Thyroid gland (tissue), 4 donors: ENCODE measurements at regions not wholly inside any gene's neighbourhood (a gene's known extent, or its start where the extent isn't known, plus 50 kb on each side); places are given as distances from the start of the nearest gene placed in this dataset.
"Not testable (repeated sequence)": the region's sequence is repeated elsewhere in the genome, so short reads cannot be mapped to it uniquely, and the experiment has no call there.

Source experiments
- DNase-seq, 2 donors: peaks; one replicate each; pipeline ENCODE4 v3.0.0-alpha.2; 2019
- H3K27ac ChIP-seq, 3 donors: fragments of 200-600 bp; sonication (generic); 1 replicate in 2 of 3; 2 replicates in 1 of 3; pipeline ENCODE4 v1.5.1; 2016 to 2019; ENCODE audit warnings: mild to moderate bottlenecking in 1 of 3, moderate library complexity in 1 of 3
- H3K27me3 ChIP-seq: fragments of 200-600 bp; sonication (generic); one replicate; pipeline ENCODE4 v1.5.1; 2019
- H3K36me3 ChIP-seq, 2 donors: fragments of 200-600 bp; sonication (generic); one replicate each; pipeline ENCODE4 v1.5.1; 2016 to 2019
- H3K4me1 ChIP-seq, 2 donors: fragments of 200-600 bp; sonication (generic); one replicate each; pipeline ENCODE4 v1.5.1; 2017 to 2019
- H3K4me3 ChIP-seq, 3 donors: fragments of 200-600 bp; sonication (generic); replicated peaks in 1 of 3; 1 replicate in 2 of 3; 2 replicates in 1 of 3; pipeline ENCODE4 v1.5.1; 2016; ENCODE audit warnings: mild to moderate bottlenecking in 1 of 3
- H3K9me3 ChIP-seq: fragments of 200-600 bp; sonication (generic); one replicate; pipeline ENCODE4 v1.5.1; 2017
- POLR2A ChIP-seq, 2 donors: fragments of 450-650 bp; IDR thresholded peaks; one replicate each; pipeline ENCODE4 v1.6.1; 2017; ENCODE audit warnings: antibody characterized with exemption in 2 of 2, mild to moderate bottlenecking in 2 of 2, moderate library complexity in 1 of 2
- WGBS, 2 donors: methylation state at CpG; one replicate each; pipeline ENCODE4 v1.1.5; 2017; 5-methylcytosine and 5-hydroxymethylcytosine counted together
- intact Hi-C: fragments of 100-400 bp; cut with DNase I; formaldehyde crosslinking; loops from one replicate; pipeline ENCODE4 v1.15.1; 2023
- TF ChIP-seq, protein P1 (sequence below), 6 experiments: fragments of 200-600 bp in 3 of 6; fragments of 450-650 bp in 3 of 6; sonication (generic) in 3 of 6; IDR thresholded peaks; one replicate each; pipeline ENCODE4 v1.5.1; 2016 to 2019; ENCODE audit warnings: antibody characterized with exemption in 6 of 6, mild to moderate bottlenecking in 2 of 6, inconsistent platforms in 1 of 6, moderate library complexity in 1 of 6

DNA sequence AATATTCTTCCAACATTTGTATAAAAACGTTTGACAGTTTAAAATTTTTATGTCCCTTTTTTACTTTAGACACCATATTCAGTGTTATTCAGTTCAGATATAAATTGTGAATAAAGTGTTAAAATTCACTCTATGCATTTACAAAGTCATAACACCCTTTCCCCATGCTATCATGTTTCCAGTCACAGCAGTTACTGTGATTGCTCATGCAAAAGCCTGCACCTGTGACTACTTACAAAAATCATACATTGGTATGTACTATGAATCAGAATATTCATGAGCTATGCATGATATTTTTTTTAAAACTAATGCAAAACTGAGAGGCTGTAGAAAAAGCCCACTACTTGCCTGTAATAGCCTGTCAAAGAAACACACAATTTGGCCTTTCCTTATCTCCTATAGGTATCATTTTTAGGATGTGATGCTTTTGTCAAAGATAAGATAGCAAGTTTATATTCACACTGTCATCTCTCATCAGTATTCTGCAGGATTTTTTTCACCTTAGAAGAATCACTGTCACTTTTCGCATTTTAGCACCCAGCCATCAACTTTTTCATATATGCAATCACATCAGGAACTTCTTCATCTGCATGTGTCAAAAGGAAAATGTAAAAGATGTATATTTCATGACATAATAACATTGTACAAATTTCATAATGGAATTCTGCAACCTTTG is 443.2 kb downstream of the C12orf50 start:
- WGBS, 2 donors: 58 to 60% methylated on average over 2 of the region's 2 CpGs
- no peaks in the 10 kb centered on the region for H3K27me3 ChIP-seq
- no peak for TF ChIP-seq POLR2A (IDR thresholded peaks at IDR 0.05)
- TF ChIP-seq, protein P1, sequence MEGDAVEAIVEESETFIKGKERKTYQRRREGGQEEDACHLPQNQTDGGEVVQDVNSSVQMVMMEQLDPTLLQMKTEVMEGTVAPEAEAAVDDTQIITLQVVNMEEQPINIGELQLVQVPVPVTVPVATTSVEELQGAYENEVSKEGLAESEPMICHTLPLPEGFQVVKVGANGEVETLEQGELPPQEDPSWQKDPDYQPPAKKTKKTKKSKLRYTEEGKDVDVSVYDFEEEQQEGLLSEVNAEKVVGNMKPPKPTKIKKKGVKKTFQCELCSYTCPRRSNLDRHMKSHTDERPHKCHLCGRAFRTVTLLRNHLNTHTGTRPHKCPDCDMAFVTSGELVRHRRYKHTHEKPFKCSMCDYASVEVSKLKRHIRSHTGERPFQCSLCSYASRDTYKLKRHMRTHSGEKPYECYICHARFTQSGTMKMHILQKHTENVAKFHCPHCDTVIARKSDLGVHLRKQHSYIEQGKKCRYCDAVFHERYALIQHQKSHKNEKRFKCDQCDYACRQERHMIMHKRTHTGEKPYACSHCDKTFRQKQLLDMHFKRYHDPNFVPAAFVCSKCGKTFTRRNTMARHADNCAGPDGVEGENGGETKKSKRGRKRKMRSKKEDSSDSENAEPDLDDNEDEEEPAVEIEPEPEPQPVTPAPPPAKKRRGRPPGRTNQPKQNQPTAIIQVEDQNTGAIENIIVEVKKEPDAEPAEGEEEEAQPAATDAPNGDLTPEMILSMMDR (IDR thresholded peaks at IDR 0.05): no peak

DNA sequence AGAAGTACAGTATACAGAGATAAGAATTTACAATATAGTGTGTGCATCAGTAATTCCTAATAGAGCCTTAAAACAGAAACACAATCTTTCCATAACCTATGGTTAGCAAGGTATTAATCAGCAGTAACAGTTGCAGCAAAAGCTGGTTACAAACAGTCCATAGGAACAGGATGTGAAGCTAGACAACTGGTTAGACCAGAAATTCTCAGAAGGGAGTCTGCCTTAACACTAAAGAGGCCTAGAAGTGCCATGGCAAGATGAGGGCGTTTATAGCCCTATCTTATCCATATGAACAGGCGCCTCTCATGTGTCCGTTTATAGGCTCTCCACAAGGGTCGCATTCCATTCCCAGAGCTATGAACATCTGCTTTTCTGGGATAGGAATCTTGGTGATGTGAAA is 450.1 kb downstream of the C12orf50 start:
- H3K36me3 ChIP-seq, H3K27ac ChIP-seq, H3K9me3 ChIP-seq, H3K4me3 ChIP-seq, intact Hi-C loops, H3K27me3 ChIP-seq, H3K4me1 ChIP-seq, DNase-seq: not testable (repeated sequence)
- 90 to 95% methylated on average over 4 of the region's 4 CpGs for WGBS, 2 donors

More for the DNA sequence above, 443.2 kb downstream of the C12orf50 start:
- intact Hi-C loops: no loop called here
- H3K9me3 ChIP-seq: no peaks in the 10 kb centered on the region
- DNase-seq: no peak
- no peaks in the 10 kb centered on the region for H3K4me1 ChIP-seq
- no peaks in the 10 kb centered on the region for H3K36me3 ChIP-seq
- no peak overlapping the region for H3K27ac ChIP-seq
- H3K4me3 ChIP-seq: no peak overlapping the region

DNA sequence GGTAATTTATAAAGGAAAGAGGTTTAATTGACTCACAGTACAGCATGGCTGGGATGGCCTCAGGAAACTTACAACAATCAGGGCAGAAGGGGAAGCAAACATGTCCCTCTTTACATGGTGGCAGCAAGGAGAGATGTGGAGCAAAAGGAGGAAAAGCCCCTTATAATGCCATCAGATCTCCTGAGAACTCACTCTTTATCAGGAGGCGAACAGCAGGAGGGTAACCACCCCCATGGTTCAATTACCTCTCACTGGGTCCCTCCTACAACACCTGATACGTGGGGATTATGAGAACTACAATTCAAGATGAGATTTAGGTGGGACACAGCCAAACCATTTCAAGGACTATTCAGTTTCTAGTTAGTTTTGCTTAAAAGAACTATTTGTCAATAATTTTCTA is 453.3 kb downstream of the C12orf50 start:
- Histone ChIP-seq H3K4me3 (no peak overlapping the region), H3K4me1 (no peaks in the 10 kb centered on the region), H3K27ac (no peak overlapping the region), H3K27me3 (no peaks in the 10 kb centered on the region), H3K36me3 (no peaks in the 10 kb centered on the region), H3K9me3 (no peaks in the 10 kb centered on the region)
- intact Hi-C loops: no loop called here
- 66 to 69% methylated on average over 2 of the region's 2 CpGs for WGBS, 2 donors
- no peak for DNase-seq
- TF ChIP-seq, protein P1 (IDR thresholded peaks at IDR 0.05): no peak
- TF ChIP-seq POLR2A (IDR thresholded peaks at IDR 0.05): no peak

DNA sequence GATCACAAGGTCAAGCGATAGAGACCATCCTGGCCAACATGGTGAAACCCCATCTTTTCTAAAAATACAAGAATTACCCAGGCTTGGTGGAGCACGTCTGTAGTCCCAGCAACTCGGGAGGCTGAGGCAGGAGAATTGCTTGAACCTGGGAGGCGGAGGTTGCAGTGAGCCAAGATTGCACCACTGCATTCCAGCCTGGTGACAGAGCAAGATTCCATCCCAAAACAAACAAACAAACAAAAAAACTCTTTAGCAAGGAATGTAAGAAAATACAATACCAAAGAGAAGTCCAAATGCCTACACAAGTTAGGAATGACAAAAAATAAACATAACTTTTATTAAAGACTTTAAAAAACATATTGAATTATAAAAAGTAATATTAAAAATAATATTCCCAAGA is 462.3 kb downstream of the C12orf50 start:
- 88 to 90% methylated on average over 4 of the region's 4 CpGs for WGBS, 2 donors
- DNase-seq, H3K4me3 ChIP-seq, H3K36me3 ChIP-seq, intact Hi-C loops, H3K27me3 ChIP-seq, H3K27ac ChIP-seq, H3K9me3 ChIP-seq, H3K4me1 ChIP-seq: not testable (repeated sequence)

DNA sequence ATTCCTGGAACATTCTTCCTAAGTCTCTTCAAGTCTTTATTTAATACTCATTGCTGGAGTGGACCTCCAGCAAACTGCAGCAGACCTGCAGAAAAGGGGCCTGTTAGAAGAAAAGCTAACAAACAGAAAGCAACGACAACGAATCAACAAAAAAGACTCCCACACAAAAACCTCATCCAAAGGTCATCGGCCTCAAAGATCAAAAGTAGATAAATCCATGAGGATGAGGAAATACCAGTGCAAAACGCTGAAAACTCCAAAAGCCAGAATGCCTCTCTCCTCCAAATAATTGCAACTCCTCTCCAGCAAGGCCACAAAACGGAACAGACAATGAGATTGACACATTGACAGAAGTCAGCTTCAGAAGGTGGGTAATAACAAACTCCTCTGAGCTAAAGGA is 472.2 kb downstream of the C12orf50 start:
- no peak overlapping the region for H3K4me3 ChIP-seq
- H3K9me3 ChIP-seq: no peaks in the 10 kb centered on the region
- H3K36me3 ChIP-seq: no peaks in the 10 kb centered on the region
- 66 to 79% methylated on average over 5 of the region's 5 CpGs for whole genome bisulfite sequencing, 2 donors
- DNase-seq: no peak
- H3K27me3 ChIP-seq: no peaks in the 10 kb centered on the region
- no peak overlapping the region for H3K27ac ChIP-seq
- H3K4me1 ChIP-seq: no peaks in the 10 kb centered on the region
- TF ChIP-seq, protein P1 (IDR thresholded peaks at IDR 0.05): no peak
- TF ChIP-seq POLR2A (IDR thresholded peaks at IDR 0.05): no peak
- intact Hi-C loops: no loop called here

DNA sequence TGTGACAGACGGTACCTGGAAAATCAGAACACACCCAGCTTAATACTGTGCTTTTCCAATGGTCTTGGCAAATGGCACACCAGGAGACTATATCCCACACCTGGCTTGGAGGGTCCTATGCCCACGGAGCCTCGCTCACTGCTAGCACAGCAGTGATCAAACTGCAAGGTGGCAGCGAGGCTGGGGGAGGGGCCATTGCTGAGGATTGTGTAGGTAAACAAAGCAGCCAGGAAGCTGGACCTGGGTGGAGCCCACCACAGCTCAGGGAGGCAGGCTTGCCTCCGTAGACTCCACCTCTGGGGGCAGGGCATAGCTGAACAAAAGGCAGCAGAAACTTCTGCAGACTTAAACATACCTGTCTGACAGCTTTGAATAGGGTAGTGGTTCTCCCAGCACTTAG is 498.0 kb downstream of the C12orf50 start:
- intact Hi-C loops, H3K27ac ChIP-seq: not testable (repeated sequence)
- 83 to 85% methylated on average over 5 of the region's 5 CpGs for WGBS, 2 donors

DNA sequence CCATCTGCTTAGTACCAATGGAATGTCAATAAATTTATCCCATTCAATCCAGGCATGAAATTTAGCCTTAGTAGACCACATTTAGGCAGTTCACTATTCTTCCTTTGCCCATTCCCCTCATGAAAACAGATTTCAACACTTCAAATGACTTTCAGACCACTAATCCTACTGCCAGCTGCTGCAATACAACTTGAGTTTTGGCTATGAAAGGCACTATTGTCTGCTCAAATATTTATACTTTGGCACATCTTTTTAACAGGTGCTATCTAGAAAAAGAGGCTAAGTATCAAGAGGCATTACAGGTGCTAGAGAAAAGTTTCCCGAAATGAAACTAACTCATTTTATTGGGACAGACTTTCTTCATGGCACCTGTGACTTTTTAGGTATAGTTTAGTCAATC is 499.8 kb downstream of the C12orf50 start:
- Histone ChIP-seq H3K27me3 (no peaks in the 10 kb centered on the region), H3K9me3 (no peaks in the 10 kb centered on the region), H3K27ac (no peak overlapping the region), H3K4me1 (no peaks in the 10 kb centered on the region), H3K4me3 (no peak overlapping the region), H3K36me3 (no peaks in the 10 kb centered on the region)
- WGBS, 2 donors: 90 to 100% methylated on average over 1 of the region's 1 CpG
- no peak for TF ChIP-seq POLR2A (IDR thresholded peaks at IDR 0.05)
- TF ChIP-seq, protein P1 (IDR thresholded peaks at IDR 0.05): no peak
- no peak for DNase-seq
- intact Hi-C loops: no loop called here

More for the DNA sequence above, 498.0 kb downstream of the C12orf50 start:
- DNase-seq, H3K4me3 ChIP-seq, H3K9me3 ChIP-seq, H3K27me3 ChIP-seq, H3K36me3 ChIP-seq, H3K4me1 ChIP-seq: not testable (repeated sequence)
